ENCODE measurements at regions not wholly inside any gene's neighbourhood (a gene's known extent, or its start where the extent isn't known, plus 50 kb on each side); places are given as distances from the start of the nearest gene placed in this dataset.

GRCh38 chr2:21268197-21268877 is 144.6 kb downstream of the TDRD15 start:
- H3K36me3 ChIP-seq (ENCODE audit: control insufficient read depth in 2 of 2, insufficient read depth in 1 of 2, low read length in 2 of 2): no peaks in the 10 kb centered on the region
- POLR2A ChIA-PET: no interaction called here
- no peak overlapping the region for H3K27ac ChIP-seq (ENCODE audit: extremely low read depth, low read depth, low read length)
- TF ChIP-seq ZNF423 (tag by site-specific recombination; IDR thresholded peaks at IDR 0.05): no peak
- TF ChIP-seq HOXC10 (CRISPR knock-in tag; IDR thresholded peaks at IDR 0.05): no peak
- TF ChIP-seq YY2 (tag by site-specific recombination; IDR thresholded peaks at IDR 0.05): no peak
- TF ChIP-seq ZNF560 (tag by site-specific recombination; IDR thresholded peaks at IDR 0.05; ENCODE audit: borderline replicate concordance): no peak
- no peak for TF ChIP-seq ZFP41 (tag by site-specific recombination; IDR thresholded peaks at IDR 0.05; ENCODE audit: borderline replicate concordance)
- no peak for TF ChIP-seq HIC1 (tag by site-specific recombination; IDR thresholded peaks at IDR 0.05)
- no peak for TF ChIP-seq ZNF248 (tag by site-specific recombination; IDR thresholded peaks at IDR 0.05)
- no peak for TF ChIP-seq ZSCAN23 (tag by site-specific recombination; IDR thresholded peaks at IDR 0.05)
- no peak for TF ChIP-seq ZNF302 (tag by site-specific recombination; IDR thresholded peaks at IDR 0.05; ENCODE audit: low read depth)
- TF ChIP-seq ZEB2 (tag by site-specific recombination; IDR thresholded peaks at IDR 0.05): no peak
- no peak for TF ChIP-seq ZNF366 (tag by site-specific recombination; conservative IDR thresholded peaks at IDR 0.05)
- TF ChIP-seq ZNF529 (tag by site-specific recombination; IDR thresholded peaks at IDR 0.05; ENCODE audit: insufficient replicate concordance): no peak
- TF ChIP-seq MYNN (tag by site-specific recombination; IDR thresholded peaks at IDR 0.05; ENCODE audit: borderline replicate concordance): no peak
- no peak for TF ChIP-seq ZBTB48 (tag by site-specific recombination; IDR thresholded peaks at IDR 0.05)
- TF ChIP-seq ZNF571 (tag by site-specific recombination; IDR thresholded peaks at IDR 0.05): no peak
- no peaks in the 10 kb centered on the region for H3K9me3 ChIP-seq (ENCODE audit: control insufficient read depth, insufficient read depth, low read depth, low read length)
- no peak overlapping the region for H3K4me3 ChIP-seq (ENCODE audit: low read depth, low read length)
- CTCF ChIA-PET: interaction anchor here (0.6 kb wide), 1 partner anchor 151 kb away, joined by 4 read pairs; no protein-coding TSS in a partner anchor
- H3K4me1 ChIP-seq (ENCODE audit: control insufficient read depth, insufficient read depth, low read length): peaks cover 3% of the 10 kb centered on the region; the same call in 1 of the 2 replicates

- no peak overlapping the region for H3K27ac ChIP-seq (ENCODE audit: extremely low read depth, low read depth, low read length)
- H3K9me3 ChIP-seq (ENCODE audit: control insufficient read depth, insufficient read depth, low read depth, low read length): no peaks in the 10 kb centered on the region
- TF ChIP-seq ZNF175 (tag by site-specific recombination; IDR thresholded peaks at IDR 0.05) (no peak), ZFHX2 (tag by site-specific recombination; conservative IDR thresholded peaks at IDR 0.05) (peak; percentile 41; the same call in 1 of the 2 replicates), ZNF10 (tag by site-specific recombination; IDR thresholded peaks at IDR 0.05) (no peak), ZNF221 (tag by site-specific recombination; IDR thresholded peaks at IDR 0.05; ENCODE audit: borderline replicate concordance) (no peak), ZNF24 (tag by site-specific recombination; IDR thresholded peaks at IDR 0.05) (no peak), CTCF (tag by site-specific recombination; IDR thresholded peaks at IDR 0.05) (no peak), ZNF433 (tag by site-specific recombination; IDR thresholded peaks at IDR 0.05; ENCODE audit: low read depth) (no peak), RBAK (tag by site-specific recombination; IDR thresholded peaks at IDR 0.05) (no peak), EGR2 (tag by site-specific recombination; IDR thresholded peaks at IDR 0.05; ENCODE audit: low read depth) (peak; percentile 31; the same call in 1 of the 2 replicates), ZBTB26 (tag by site-specific recombination; optimal IDR thresholded peaks at IDR 0.05) (no peak)
- H3K4me1 ChIP-seq (ENCODE audit: control insufficient read depth, insufficient read depth, low read length): peaks cover 3% of the 10 kb centered on the region; the same call in 1 of the 2 replicates
- H3K36me3 ChIP-seq (ENCODE audit: control insufficient read depth in 2 of 2, insufficient read depth in 1 of 2, low read length in 2 of 2): no peaks in the 10 kb centered on the region
- ChIA-PET CTCF (interaction anchor here (0.6 to 1.5 kb wide), 2 partner anchors 11 to 151 kb away, joined by 4 read pairs; no protein-coding TSS in a partner anchor), POLR2A (no interaction called here)
- no peak overlapping the region for H3K4me3 ChIP-seq (ENCODE audit: low read depth, low read length)
Measured at GRCh38 chr2:21268878-21269224, 145.1 kb downstream of the TDRD15 start.

All from HEK293 (cell line).